Activated CD4-positive, alpha-beta memory T cell treated with anti-CD3 and anti-CD28 coated beads, Interleukin-2, amount 10 ng/mL, durations not matched to agents 7 days and 5 days (primary cell): ENCODE measurements at regions not wholly inside any gene's neighbourhood (a gene's known extent, or its start where the extent isn't known, plus 50 kb on each side); places are given as distances from the start of the nearest gene placed in this dataset.

Experiments
- CTCF ChIA-PET: fragments of 350-600 bp; sonication (Branson Sonifier 250); formaldehyde crosslinking; loops from one replicate; lab custom pipeline; 2021; ENCODE audit warnings: antibody characterized with exemption, inconsistent platforms; lab: Charles Lee
- POLR2A ChIA-PET: fragments of 350-600 bp; sonication (Branson Sonifier 250); formaldehyde crosslinking; loops from one replicate; lab custom pipeline; 2021; ENCODE audit warnings: antibody characterized with exemption; lab: Charles Lee
- DNase-seq: peaks from one replicate; pipeline ENCODE4 v3.0.0-alpha.2; 2020
- H3K27ac Mint-ChIP-seq: one replicate; pipeline ENCODE4 v1.8.0; 2021; ENCODE audit warnings: mild to moderate bottlenecking, mixed read lengths
- H3K27me3 Mint-ChIP-seq: one replicate; pipeline ENCODE4 v1.8.0; 2021; ENCODE audit warnings: mixed read lengths
- H3K36me3 Mint-ChIP-seq: one replicate; pipeline ENCODE4 v1.8.0; 2021; ENCODE audit warnings: low read depth, mixed read lengths
- H3K4me1 Mint-ChIP-seq: one replicate; pipeline ENCODE4 v1.8.0; 2021; ENCODE audit warnings: mixed read lengths
- H3K4me3 Mint-ChIP-seq: one replicate; pipeline ENCODE4 v1.8.0; 2021; ENCODE audit warnings: mild to moderate bottlenecking, mixed read lengths
- H3K9me3 Mint-ChIP-seq: one replicate; pipeline ENCODE4 v1.8.0; 2021; ENCODE audit warnings: mixed read lengths

DNA sequence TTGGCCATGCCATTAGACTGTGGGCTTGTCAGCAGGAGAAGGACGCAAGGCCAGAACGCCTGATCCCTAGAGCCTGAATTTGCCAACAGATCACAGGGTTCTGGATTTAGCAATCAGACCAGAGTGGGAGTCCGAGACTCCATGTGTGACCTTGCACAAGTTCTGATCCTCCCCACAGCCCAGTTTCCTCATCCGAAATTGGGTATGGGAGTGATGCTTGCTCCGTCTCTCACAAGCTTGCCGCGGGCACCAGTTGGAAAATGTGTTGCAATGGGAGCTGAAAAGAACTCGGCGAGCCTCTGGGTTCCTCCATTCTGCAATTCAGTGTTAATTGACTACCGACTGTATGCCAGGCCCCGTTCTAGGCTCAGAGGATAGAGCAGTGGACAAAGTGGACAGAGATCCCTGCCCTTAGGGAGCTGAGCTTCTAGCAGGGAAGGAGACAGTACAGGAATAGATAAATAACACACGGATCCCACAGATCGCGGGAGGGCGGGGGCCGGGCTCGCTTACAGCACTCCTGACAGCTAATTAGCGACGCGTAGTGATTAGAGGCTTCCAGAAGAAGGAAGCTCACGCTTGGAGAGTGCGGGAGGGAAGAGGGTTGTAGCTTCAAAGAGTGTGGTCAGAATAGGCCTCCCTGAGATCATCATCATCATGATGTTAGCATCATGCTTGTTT, 150.4 kb upstream of the CIBAR2 start:
- Mint-ChIP-seq H3K36me3 (no peaks in the 10 kb centered on the region), H3K27ac (no peak overlapping the region), H3K27me3 (peaks cover 15% of the 10 kb centered on the region), H3K4me3 (no peak overlapping the region), H3K9me3 (no peaks in the 10 kb centered on the region), H3K4me1 (no peaks in the 10 kb centered on the region)
- ChIA-PET POLR2A (no interaction called here), CTCF (interaction anchor here (1.0 kb wide), 4 partner anchors 8 to 68 kb away, joined by 3 to 5 read pairs (median 4); no protein-coding TSS in a partner anchor)
- DNase-seq = no peak

- Mint-ChIP-seq H3K27me3 (peaks cover 15% of the 10 kb centered on the region), H3K9me3 (no peaks in the 10 kb centered on the region), H3K4me1 (no peaks in the 10 kb centered on the region), H3K4me3 (no peak overlapping the region), H3K27ac (no peak overlapping the region), H3K36me3 (no peaks in the 10 kb centered on the region)
- CTCF ChIA-PET = interaction anchor here (1.0 kb wide), 4 partner anchors 9 to 68 kb away, joined by 3 to 5 read pairs (median 4); no protein-coding TSS in a partner anchor
- no peak for DNase-seq
- POLR2A ChIA-PET = no interaction called here
Measured at GRCh38 chr16:85263239-85263585, 150.9 kb upstream of the CIBAR2 start.

- ChIA-PET POLR2A (no interaction called here), CTCF (interaction anchor here (1.1 kb wide), 1 partner anchor 83 kb away, joined by 3 read pairs; no protein-coding TSS in a partner anchor)
- no peak for DNase-seq
- Mint-ChIP-seq H3K4me1 (no peaks in the 10 kb centered on the region), H3K4me3 (no peak overlapping the region), H3K27me3 (peaks cover 13% of the 10 kb centered on the region), H3K36me3 (no peaks in the 10 kb centered on the region), H3K27ac (no peak overlapping the region), H3K9me3 (no peaks in the 10 kb centered on the region)
Measured at GRCh38 chr16:85264752-85265151, 152.5 kb upstream of the CIBAR2 start.

DNA sequence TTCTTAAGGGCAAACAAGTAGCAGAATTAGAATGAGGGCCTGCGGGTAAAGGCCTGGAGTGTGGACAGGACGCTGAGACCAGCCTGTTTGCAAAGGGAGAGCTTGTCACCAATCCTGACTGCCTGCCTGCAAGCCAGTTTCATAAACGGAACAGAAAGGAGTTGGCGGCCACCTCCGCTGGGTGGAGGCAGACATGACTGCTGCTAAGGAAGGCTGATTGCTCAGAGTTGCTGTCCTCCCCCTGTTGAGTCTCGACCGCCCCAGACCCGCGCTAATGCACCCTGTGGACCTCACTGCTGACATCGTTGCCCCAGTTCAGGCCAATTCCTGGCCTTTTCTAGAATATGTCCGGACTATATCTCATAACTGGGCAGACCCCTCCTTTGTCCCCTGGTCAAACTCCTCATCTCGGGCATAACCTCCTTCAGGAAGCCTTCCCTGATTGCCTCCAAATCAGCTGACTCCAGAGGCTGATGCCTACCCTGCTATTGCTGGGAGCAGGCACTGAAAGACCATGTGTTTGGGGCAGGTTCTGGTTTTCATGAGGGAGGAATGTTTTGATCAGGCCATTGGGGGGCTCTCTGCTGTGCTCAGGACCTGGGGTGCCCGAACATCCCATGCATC, 153.0 kb upstream of the CIBAR2 start:
- ChIA-PET POLR2A (no interaction called here), CTCF (interaction anchor here (1.1 kb wide), 1 partner anchor 83 kb away, joined by 3 read pairs; no protein-coding TSS in a partner anchor)
- no peak overlapping the region for H3K4me3 Mint-ChIP-seq
- no peak for DNase-seq
- no peak overlapping the region for H3K27ac Mint-ChIP-seq
- no peaks in the 10 kb centered on the region for H3K36me3 Mint-ChIP-seq
- H3K9me3 Mint-ChIP-seq = no peaks in the 10 kb centered on the region
- peaks cover 13% of the 10 kb centered on the region for H3K27me3 Mint-ChIP-seq
- no peaks in the 10 kb centered on the region for H3K4me1 Mint-ChIP-seq

- Mint-ChIP-seq H3K4me1 (no peaks in the 10 kb centered on the region), H3K9me3 (no peaks in the 10 kb centered on the region), H3K36me3 (no peaks in the 10 kb centered on the region), H3K27me3 (peaks cover 13% of the 10 kb centered on the region), H3K27ac (no peak overlapping the region), H3K4me3 (no peak overlapping the region)
- POLR2A ChIA-PET = no interaction called here
- CTCF ChIA-PET = interaction anchor here (0.9 kb wide), 1 partner anchor 16 kb away, joined by 3 read pairs; no protein-coding TSS in a partner anchor
- DNase-seq = no peak
Measured at GRCh38 chr16:85265810-85266209, 153.5 kb upstream of the CIBAR2 start.

GRCh38 chr16:85266857-85267256, 154.6 kb upstream of the CIBAR2 start:
- DNase-seq = no peak
- Mint-ChIP-seq H3K27me3 (peaks cover 10% of the 10 kb centered on the region), H3K4me1 (no peaks in the 10 kb centered on the region), H3K9me3 (no peaks in the 10 kb centered on the region), H3K27ac (no peak overlapping the region), H3K36me3 (no peaks in the 10 kb centered on the region), H3K4me3 (no peak overlapping the region)
- POLR2A ChIA-PET = no interaction called here
- CTCF ChIA-PET = no interaction called here

DNA sequence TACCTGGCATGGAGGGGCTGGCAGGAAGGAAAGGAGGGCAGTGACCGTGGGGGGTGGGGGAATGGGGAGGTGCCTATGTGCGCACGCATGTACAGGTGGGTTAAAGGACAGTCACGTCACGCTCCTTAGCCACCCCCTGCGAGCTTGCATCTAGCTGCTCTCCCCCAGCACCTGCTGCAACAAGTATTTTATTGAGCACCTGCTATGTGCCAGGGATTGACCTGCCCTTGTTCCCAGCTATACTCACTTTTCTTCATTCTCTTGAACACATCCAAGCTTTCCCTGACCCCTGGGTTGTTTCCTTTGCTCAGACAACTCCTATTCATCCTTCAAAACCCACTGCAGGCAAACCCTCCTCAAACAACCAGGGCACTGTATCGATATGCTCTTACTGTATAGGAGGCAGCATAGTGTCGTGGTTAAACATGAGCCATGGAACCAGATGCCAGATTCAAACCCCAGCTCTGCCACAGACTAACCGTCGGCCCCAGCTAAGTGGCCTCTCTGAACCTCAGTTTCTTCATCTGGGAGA, 155.2 kb upstream of the CIBAR2 start:
- ChIA-PET POLR2A (no interaction called here), CTCF (no interaction called here)
- no peaks in the 10 kb centered on the region for H3K4me1 Mint-ChIP-seq
- H3K36me3 Mint-ChIP-seq = no peaks in the 10 kb centered on the region
- H3K9me3 Mint-ChIP-seq = no peaks in the 10 kb centered on the region
- H3K27me3 Mint-ChIP-seq = peaks cover 3% of the 10 kb centered on the region
- no peak overlapping the region for H3K27ac Mint-ChIP-seq
- no peak for DNase-seq
- H3K4me3 Mint-ChIP-seq = no peak overlapping the region

- no peak overlapping the region for H3K27ac Mint-ChIP-seq
- no peaks in the 10 kb centered on the region for H3K9me3 Mint-ChIP-seq
- no peak for DNase-seq
- ChIA-PET CTCF (no interaction called here), POLR2A (no interaction called here)
- no peak overlapping the region for H3K4me3 Mint-ChIP-seq
- no peaks in the 10 kb centered on the region for H3K36me3 Mint-ChIP-seq
- no peaks in the 10 kb centered on the region for H3K4me1 Mint-ChIP-seq
- H3K27me3 Mint-ChIP-seq = no peaks in the 10 kb centered on the region
Measured at GRCh38 chr16:85269165-85269564, 156.9 kb upstream of the CIBAR2 start.

- POLR2A ChIA-PET = no interaction called here
- no peak overlapping the region for H3K27ac Mint-ChIP-seq
- no peaks in the 10 kb centered on the region for H3K9me3 Mint-ChIP-seq
- no peaks in the 10 kb centered on the region for H3K27me3 Mint-ChIP-seq
- CTCF ChIA-PET = no interaction called here
- no peaks in the 10 kb centered on the region for H3K36me3 Mint-ChIP-seq
- DNase-seq = no peak
- no peak overlapping the region for H3K4me3 Mint-ChIP-seq
- H3K4me1 Mint-ChIP-seq = no peaks in the 10 kb centered on the region
Measured at GRCh38 chr16:85270374-85270773, 158.1 kb upstream of the CIBAR2 start.

- H3K27ac Mint-ChIP-seq = no peak overlapping the region
Measured at GRCh38 chr16:85271198-85271597, 158.9 kb upstream of the CIBAR2 start.

GRCh38 chr16:85273293-85273692, 161.0 kb upstream of the CIBAR2 start:
- ChIA-PET CTCF (interaction anchor here (0.7 kb wide), 1 partner anchor 135 kb away, joined by 4 read pairs; no protein-coding TSS in a partner anchor), POLR2A (no interaction called here)
- no peak overlapping the region for H3K27ac Mint-ChIP-seq
- no peaks in the 10 kb centered on the region for H3K4me1 Mint-ChIP-seq
- no peak overlapping the region for H3K4me3 Mint-ChIP-seq
- no peak for DNase-seq
- H3K27me3 Mint-ChIP-seq = no peaks in the 10 kb centered on the region
- H3K9me3 Mint-ChIP-seq = no peaks in the 10 kb centered on the region
- H3K36me3 Mint-ChIP-seq = no peaks in the 10 kb centered on the region

More at GRCh38 chr16:85271198-85271597, 158.9 kb upstream of the CIBAR2 start:
- no peaks in the 10 kb centered on the region for H3K36me3 Mint-ChIP-seq
- CTCF ChIA-PET = no interaction called here
- no peak overlapping the region for H3K4me3 Mint-ChIP-seq
- H3K27me3 Mint-ChIP-seq = no peaks in the 10 kb centered on the region
- H3K4me1 Mint-ChIP-seq = no peaks in the 10 kb centered on the region
- no peaks in the 10 kb centered on the region for H3K9me3 Mint-ChIP-seq
- no peak for DNase-seq
- POLR2A ChIA-PET = no interaction called here

DNA sequence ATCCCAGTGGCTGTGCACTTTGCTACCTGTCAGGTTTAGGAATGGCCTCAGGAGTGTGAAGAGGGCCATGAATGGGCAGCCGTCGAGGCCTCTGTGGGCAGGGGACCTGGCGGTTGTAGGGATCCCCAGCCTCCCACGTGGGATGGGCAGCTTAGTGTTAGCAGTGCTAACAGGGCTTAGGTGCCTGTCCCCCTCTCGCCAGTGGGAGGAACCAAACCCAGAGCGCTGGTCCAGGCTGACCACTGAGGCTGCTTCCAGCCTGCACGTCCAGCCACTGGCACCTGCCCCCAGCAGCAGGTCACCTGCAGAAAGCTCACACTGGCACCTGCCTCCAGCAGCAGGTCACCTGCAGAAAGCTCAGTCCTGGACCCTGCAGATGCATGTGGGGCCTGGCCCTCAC, 162.2 kb upstream of the CIBAR2 start:
- no peak for DNase-seq
- CTCF ChIA-PET = interaction anchor here (0.7 to 1.2 kb wide), 3 partner anchors 11 to 159 kb away, joined by 3 to 4 read pairs (median 3); no protein-coding TSS in a partner anchor
- no peak overlapping the region for H3K4me3 Mint-ChIP-seq
- no peaks in the 10 kb centered on the region for H3K27me3 Mint-ChIP-seq
- H3K36me3 Mint-ChIP-seq = no peaks in the 10 kb centered on the region
- no peak overlapping the region for H3K27ac Mint-ChIP-seq
- no peaks in the 10 kb centered on the region for H3K9me3 Mint-ChIP-seq
- POLR2A ChIA-PET = no interaction called here
- no peaks in the 10 kb centered on the region for H3K4me1 Mint-ChIP-seq

GRCh38 chr16:85274924-85275323, 162.7 kb upstream of the CIBAR2 start:
- no peaks in the 10 kb centered on the region for H3K4me1 Mint-ChIP-seq
- no peaks in the 10 kb centered on the region for H3K9me3 Mint-ChIP-seq
- CTCF ChIA-PET = interaction anchor here (0.7 to 1.4 kb wide), 4 partner anchors 10 to 160 kb away, joined by 3 to 4 read pairs (median 4); no protein-coding TSS in a partner anchor
- H3K4me3 Mint-ChIP-seq = no peak overlapping the region
- POLR2A ChIA-PET = no interaction called here
- H3K27me3 Mint-ChIP-seq = no peaks in the 10 kb centered on the region
- H3K36me3 Mint-ChIP-seq = no peaks in the 10 kb centered on the region
- no peak for DNase-seq
- no peak overlapping the region for H3K27ac Mint-ChIP-seq
